ENCODE measurements at regions not wholly inside any gene's neighbourhood (a gene's known extent, or its start where the extent isn't known, plus 50 kb on each side); places are given as distances from the start of the nearest gene placed in this dataset.

- peak; percentile 48 for DNase-seq
Observed at GRCh38 chr1:213820362-213821149, 167.2 kb upstream of the PROX1 start.

- DNase-seq: no peak
Observed at GRCh38 chr1:213821175-213821942, 166.4 kb upstream of the PROX1 start.

GRCh38 chr1:213821943-213822334, 165.8 kb upstream of the PROX1 start:
- no peak for DNase-seq

- no peak for DNase-seq
Observed at GRCh38 chr1:213826891-213827290, 160.9 kb upstream of the PROX1 start.

- peak; percentile 66 for DNase-seq
Observed at GRCh38 chr1:213828867-213829266, 158.9 kb upstream of the PROX1 start.

- DNase-seq: peak; percentile 7
Observed at GRCh38 chr1:213829780-213830179, 158.0 kb upstream of the PROX1 start.

GRCh38 chr1:213830371-213830770, 157.4 kb upstream of the PROX1 start:
- no peak for DNase-seq

- no peak for DNase-seq
Observed at GRCh38 chr1:213840575-213840974, 147.2 kb upstream of the PROX1 start.

GRCh38 chr1:213844632-213845031, 143.1 kb upstream of the PROX1 start:
- no peak for DNase-seq

- DNase-seq: no peak
Observed at GRCh38 chr1:213852107-213852506, 135.7 kb upstream of the PROX1 start.

GRCh38 chr1:213858581-213858980, 129.2 kb upstream of the PROX1 start:
- no peak for DNase-seq

GRCh38 chr1:213861841-213862240, 125.9 kb upstream of the PROX1 start:
- no peak for DNase-seq

GRCh38 chr1:213864091-213864490, 123.7 kb upstream of the PROX1 start:
- DNase-seq: no peak

GRCh38 chr1:213868482-213868881, 119.3 kb upstream of the PROX1 start:
- no peak for DNase-seq

- no peak for DNase-seq
Observed at GRCh38 chr1:213871179-213871578, 116.6 kb upstream of the PROX1 start.

- no peak for DNase-seq
Observed at GRCh38 chr1:213874789-213875188, 113.0 kb upstream of the PROX1 start.

- DNase-seq: no peak
Observed at GRCh38 chr1:213876531-213876930, 111.2 kb upstream of the PROX1 start.

GRCh38 chr1:213883618-213884017, 104.2 kb upstream of the PROX1 start:
- DNase-seq: no peak

GRCh38 chr1:213884402-213884801, 103.4 kb upstream of the PROX1 start:
- no peak for DNase-seq

- no peak for DNase-seq
Observed at GRCh38 chr1:213884942-213885341, 102.8 kb upstream of the PROX1 start.

- no peak for DNase-seq
Observed at GRCh38 chr1:213887842-213888241, 99.9 kb upstream of the PROX1 start.

- no peak for DNase-seq
Observed at GRCh38 chr1:213891989-213892902, 95.5 kb upstream of the PROX1 start.

GRCh38 chr1:213898684-213899083, 89.1 kb upstream of the PROX1 start:
- no peak for DNase-seq
